ENCODE measurements at regions not wholly inside any gene's neighbourhood (a gene's known extent, or its start where the extent isn't known, plus 50 kb on each side); places are given as distances from the start of the nearest gene placed in this dataset.

GRCh38 chr10:81759111-81759510 lies 115.9 kb upstream of the NRG3 start:
- H3K4me3 ChIP-seq (ENCODE audit: low read depth, low read length), result no peak overlapping the region

DNA sequence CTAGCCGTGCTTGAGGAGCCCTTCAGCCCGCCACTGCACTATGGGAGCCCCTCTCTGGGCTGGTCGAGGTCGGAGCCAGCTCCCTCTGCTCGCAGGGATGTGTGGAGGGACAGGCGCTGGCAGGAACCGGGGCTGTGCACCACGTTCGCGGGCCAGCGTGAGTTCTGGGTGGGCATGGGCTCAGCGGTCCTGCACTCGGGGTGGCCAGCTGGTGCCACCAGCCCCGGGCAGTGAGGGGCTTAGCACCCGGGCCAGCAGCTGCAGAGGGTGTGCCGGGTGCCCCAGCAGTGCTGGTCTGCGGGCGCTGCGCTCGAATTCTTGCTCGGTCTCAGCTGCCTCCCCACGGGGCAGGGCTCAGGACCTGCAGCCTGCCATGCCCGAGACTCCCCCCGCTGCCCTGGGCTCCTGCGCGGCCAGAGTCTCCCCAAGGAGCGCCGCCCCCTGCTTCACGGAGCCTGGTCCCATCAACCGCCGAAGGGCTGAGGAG lies 90.8 kb upstream of the NRG3 start:
- no peak overlapping the region for H3K4me3 ChIP-seq (ENCODE audit: low read depth, low read length)
- TF ChIP-seq, protein P1, sequence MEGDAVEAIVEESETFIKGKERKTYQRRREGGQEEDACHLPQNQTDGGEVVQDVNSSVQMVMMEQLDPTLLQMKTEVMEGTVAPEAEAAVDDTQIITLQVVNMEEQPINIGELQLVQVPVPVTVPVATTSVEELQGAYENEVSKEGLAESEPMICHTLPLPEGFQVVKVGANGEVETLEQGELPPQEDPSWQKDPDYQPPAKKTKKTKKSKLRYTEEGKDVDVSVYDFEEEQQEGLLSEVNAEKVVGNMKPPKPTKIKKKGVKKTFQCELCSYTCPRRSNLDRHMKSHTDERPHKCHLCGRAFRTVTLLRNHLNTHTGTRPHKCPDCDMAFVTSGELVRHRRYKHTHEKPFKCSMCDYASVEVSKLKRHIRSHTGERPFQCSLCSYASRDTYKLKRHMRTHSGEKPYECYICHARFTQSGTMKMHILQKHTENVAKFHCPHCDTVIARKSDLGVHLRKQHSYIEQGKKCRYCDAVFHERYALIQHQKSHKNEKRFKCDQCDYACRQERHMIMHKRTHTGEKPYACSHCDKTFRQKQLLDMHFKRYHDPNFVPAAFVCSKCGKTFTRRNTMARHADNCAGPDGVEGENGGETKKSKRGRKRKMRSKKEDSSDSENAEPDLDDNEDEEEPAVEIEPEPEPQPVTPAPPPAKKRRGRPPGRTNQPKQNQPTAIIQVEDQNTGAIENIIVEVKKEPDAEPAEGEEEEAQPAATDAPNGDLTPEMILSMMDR (IDR thresholded peaks at IDR 0.05; ENCODE audit: low read depth, low read length), result no peak

More at GRCh38 chr10:81759111-81759510, 115.9 kb upstream of the NRG3 start:
- TF ChIP-seq, protein P1 (IDR thresholded peaks at IDR 0.05; ENCODE audit: low read depth, low read length), result no peak

- TF ChIP-seq, protein P1 (IDR thresholded peaks at IDR 0.05; ENCODE audit: low read depth, low read length), result no peak
- no peak overlapping the region for H3K4me3 ChIP-seq (ENCODE audit: low read depth, low read length)
Observed at GRCh38 chr10:81792729-81793128, 82.3 kb upstream of the NRG3 start.

- H3K4me3 ChIP-seq (ENCODE audit: low read depth, low read length), result no peak overlapping the region
- TF ChIP-seq, protein P1 (IDR thresholded peaks at IDR 0.05; ENCODE audit: low read depth, low read length), result no peak
Observed at GRCh38 chr10:81806842-81807241, 68.2 kb upstream of the NRG3 start.

GRCh38 chr10:81814842-81815241 lies 60.2 kb upstream of the NRG3 start:
- TF ChIP-seq, protein P1 (IDR thresholded peaks at IDR 0.05; ENCODE audit: low read depth, low read length), result no peak
- H3K4me3 ChIP-seq (ENCODE audit: low read depth, low read length), result no peak overlapping the region

DNA sequence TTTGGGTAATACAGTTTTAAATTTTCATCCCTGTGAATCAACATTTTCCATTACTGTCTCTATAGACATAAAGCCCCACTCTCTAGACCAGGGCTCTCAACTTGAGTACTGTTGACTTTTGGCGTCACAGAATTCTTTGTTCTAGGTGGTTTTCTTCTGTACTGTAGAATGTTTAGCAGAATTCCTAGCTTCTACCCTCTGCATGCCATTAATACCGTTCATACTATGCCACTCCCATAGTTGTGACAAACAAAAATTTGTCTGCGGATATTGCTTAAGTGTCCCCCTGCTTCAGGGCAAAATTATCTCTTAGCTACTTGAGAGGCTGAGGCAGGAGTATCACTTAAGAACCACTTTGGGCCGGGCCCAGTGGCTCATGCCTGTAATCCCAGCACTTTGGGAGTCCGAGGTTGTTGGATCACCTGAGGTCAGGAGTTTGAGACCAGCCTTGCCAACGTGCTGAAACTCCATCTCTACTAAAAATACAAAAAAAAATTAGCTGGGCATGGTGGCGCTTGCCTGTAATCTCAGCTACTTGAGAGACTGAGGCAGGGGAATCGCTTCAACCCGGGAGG lies 57.3 kb upstream of the NRG3 start:
- TF ChIP-seq, protein P1 (IDR thresholded peaks at IDR 0.05; ENCODE audit: low read depth, low read length), result no peak
- no peak overlapping the region for H3K4me3 ChIP-seq (ENCODE audit: low read depth, low read length)

GRCh38 chr10:81820418-81820817 lies 54.6 kb upstream of the NRG3 start:
- TF ChIP-seq, protein P1 (IDR thresholded peaks at IDR 0.05; ENCODE audit: low read depth, low read length), result no peak
- no peak overlapping the region for H3K4me3 ChIP-seq (ENCODE audit: low read depth, low read length)

All from WI38 (cell line).